ENCODE measurements at regions not wholly inside any gene's neighbourhood (a gene's known extent, or its start where the extent isn't known, plus 50 kb on each side); places are given as distances from the start of the nearest gene placed in this dataset.

GRCh38 chr2:34831096-34831495, 1232.0 kb upstream of the FAM98A start:
- TF ChIP-seq POLR2A (IDR thresholded peaks at IDR 0.05) (no peak), CTCF (IDR thresholded peaks at IDR 0.05) (no peak), POLR2AphosphoS5 (IDR thresholded peaks at IDR 0.05) (no peak)

All from prostate gland (tissue), 2 donors.